Forelimb muscle (tissue), 1 donor: ENCODE measurements at regions not wholly inside any gene's neighbourhood (a gene's known extent, or its start where the extent isn't known, plus 50 kb on each side); places are given as distances from the start of the nearest gene placed in this dataset.
"Not testable (repeated sequence)": the region's sequence is repeated elsewhere in the genome, so short reads cannot be mapped to it uniquely, and the experiment has no call there.

Experiments
- DNase-seq: peaks from one replicate; pipeline ENCODE4 v3.0.0-alpha.2; 2013; ENCODE audit warnings: low read depth

- DNase-seq = no peak
These were observed 239.2 kb downstream of the ADGRD1 start for GRCh38 chr12:131192951-131193350.

- DNase-seq = no peak
These were observed 240.5 kb downstream of the ADGRD1 start for GRCh38 chr12:131194166-131194565.

- no peak for DNase-seq
These were observed 242.1 kb downstream of the ADGRD1 start for GRCh38 chr12:131195796-131196195.

- no peak for DNase-seq
These were observed 242.5 kb downstream of the ADGRD1 start for GRCh38 chr12:131196220-131196619.

GRCh38 chr12:131197490-131197889 is 243.8 kb downstream of the ADGRD1 start:
- no peak for DNase-seq

GRCh38 chr12:131199221-131199620 is 245.5 kb downstream of the ADGRD1 start:
- DNase-seq = no peak

GRCh38 chr12:131201912-131202311 is 248.2 kb downstream of the ADGRD1 start:
- not testable (repeated sequence) for DNase-seq

GRCh38 chr12:131202592-131203378 is 249.1 kb downstream of the ADGRD1 start:
- no peak for DNase-seq

GRCh38 chr12:131203666-131204415 is 250.1 kb downstream of the ADGRD1 start:
- no peak for DNase-seq

- DNase-seq = no peak
These were observed 250.9 kb downstream of the ADGRD1 start for GRCh38 chr12:131204416-131205274.

GRCh38 chr12:131205275-131205933 is 251.7 kb downstream of the ADGRD1 start:
- DNase-seq = not testable (repeated sequence)

- not testable (repeated sequence) for DNase-seq
These were observed 253.1 kb downstream of the ADGRD1 start for GRCh38 chr12:131206630-131207299.

- DNase-seq = not testable (repeated sequence)
These were observed 253.6 kb downstream of the ADGRD1 start for GRCh38 chr12:131207300-131207660.

GRCh38 chr12:131207841-131208240 is 254.1 kb downstream of the ADGRD1 start:
- not testable (repeated sequence) for DNase-seq

- no peak for DNase-seq
These were observed 254.7 kb downstream of the ADGRD1 start for GRCh38 chr12:131208425-131208824.

- no peak for DNase-seq
These were observed 255.7 kb downstream of the ADGRD1 start for GRCh38 chr12:131209082-131210070.

- DNase-seq = no peak
These were observed 257.0 kb downstream of the ADGRD1 start for GRCh38 chr12:131210506-131211339.

- DNase-seq = no peak
These were observed 257.7 kb downstream of the ADGRD1 start for GRCh38 chr12:131211340-131211938.
